OCI-LY1 (cell line): ENCODE measurements at regions not wholly inside any gene's neighbourhood (a gene's known extent, or its start where the extent isn't known, plus 50 kb on each side); places are given as distances from the start of the nearest gene placed in this dataset.

Experiments used
- H2AFZ ChIP-seq: fragments of 200-600 bp; sonication (generic), shearing (Covaris generic); 2 replicates; pipeline ENCODE4 v1.6.0; 2014; ENCODE audit warnings: antibody characterized with exemption, mild to moderate bottlenecking, low read length
- H3F3A ChIP-seq: fragments of 200-600 bp; sonication (generic), shearing (Covaris generic); 2 replicates; pipeline ENCODE4 v1.6.0; 2014; ENCODE audit warnings: mild to moderate bottlenecking, antibody characterized with exemption, low read length, moderate library complexity; ENCODE audit not compliant: insufficient read depth
- H3K27ac ChIP-seq: fragments of 200-600 bp; sonication (generic); 2 replicates; pipeline ENCODE4 v1.5.1; 2014; ENCODE audit warnings: low read length, mixed run types, mild to moderate bottlenecking, low read depth; ENCODE audit not compliant: poor library complexity, severe bottlenecking
- H3K27me3 ChIP-seq: fragments of 200-600 bp; sonication (generic); 2 replicates; pipeline ENCODE4 v1.6.0; 2014; ENCODE audit warnings: antibody characterized with exemption, mild to moderate bottlenecking, low read length, moderate library complexity; ENCODE audit not compliant: insufficient read depth
- H3K36me3 ChIP-seq: fragments of 200-600 bp; sonication (generic); 2 replicates; pipeline ENCODE4 v1.6.1; 2014; ENCODE audit warnings: mild to moderate bottlenecking, antibody characterized with exemption, low read length, moderate library complexity, mixed read lengths; ENCODE audit not compliant: insufficient read depth
- H3K4me1 ChIP-seq: fragments of 200-600 bp; sonication (generic); 2 replicates; pipeline ENCODE4 v1.5.1; 2014; ENCODE audit warnings: mild to moderate bottlenecking, low read length, moderate library complexity; ENCODE audit not compliant: insufficient read depth, severe bottlenecking
- H3K4me2 ChIP-seq: fragments of 200-600 bp; sonication (generic), shearing (Covaris generic); 2 replicates; pipeline ENCODE4 v1.6.1; 2014; ENCODE audit warnings: low read length
- H3K4me3 ChIP-seq: fragments of 200-600 bp; sonication (generic); 2 replicates; pipeline ENCODE4 v1.5.1; 2014; ENCODE audit warnings: low read length, low read depth, mild to moderate bottlenecking, mixed read lengths; ENCODE audit not compliant: poor library complexity, severe bottlenecking
- H3K79me2 ChIP-seq: fragments of 200-600 bp; shearing (Covaris generic); 2 replicates; pipeline ENCODE4 v1.6.1; 2016; ENCODE audit warnings: mixed run types, low read length, mixed read lengths; ENCODE audit not compliant: insufficient read depth
- H3K9ac ChIP-seq: fragments of 200-600 bp; sonication (generic), shearing (Covaris generic); 2 replicates; pipeline ENCODE4 v1.6.1; 2014; ENCODE audit warnings: mild to moderate bottlenecking, low read length, mixed read lengths
- H3K9me2 ChIP-seq: fragments of 200-600 bp; sonication (generic), shearing (Covaris generic); 2 replicates; pipeline ENCODE4 v1.6.1; 2014; ENCODE audit warnings: low read depth, mild to moderate bottlenecking, low read length, mixed read lengths
- H3K9me3 ChIP-seq: fragments of 200-600 bp; shearing (Covaris generic); 2 replicates; pipeline ENCODE4 v1.6.1; 2014; ENCODE audit warnings: low read length, mixed read lengths
- H4K20me1 ChIP-seq: fragments of 200-600 bp; sonication (generic), shearing (Covaris generic); 2 replicates; pipeline ENCODE4 v1.6.0; 2016; ENCODE audit warnings: mild to moderate bottlenecking, low read length; ENCODE audit not compliant: insufficient read depth
- EZH2 ChIP-seq: fragments of 200-600 bp; sonication (generic), shearing (Covaris generic); IDR thresholded peaks from 2 replicates; pipeline ENCODE4 v1.8.0; 2017; ENCODE audit warnings: borderline replicate concordance, mixed run types, mild to moderate bottlenecking, antibody characterized with exemption, low read length, moderate library complexity, mixed read lengths
- TF ChIP-seq, protein P1 (sequence below): fragments of 200-600 bp; sonication (generic), shearing (Covaris generic); IDR thresholded peaks from 2 replicates; pipeline ENCODE4 v1.5.1; 2017; ENCODE audit warnings: mild to moderate bottlenecking, antibody characterized with exemption, low read length, moderate library complexity, mixed read lengths

DNA sequence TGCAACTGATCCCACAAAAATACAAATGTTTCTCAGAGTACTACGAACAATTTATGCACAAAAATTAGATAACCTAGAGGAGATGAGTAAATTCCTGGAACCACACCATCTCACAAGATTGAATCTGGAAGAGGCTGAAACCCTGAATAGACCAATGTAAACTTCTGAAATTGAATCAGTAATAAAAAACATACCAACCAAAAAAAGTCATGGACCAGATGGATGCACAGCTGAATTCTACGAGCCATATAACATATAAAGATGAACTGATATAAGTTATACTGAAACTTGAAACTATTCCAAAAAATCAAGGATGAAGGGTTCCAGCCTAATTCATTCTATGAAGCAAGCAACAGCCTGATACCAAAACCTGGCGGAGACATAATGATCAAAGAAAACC, 336.3 kb downstream of the PYDC2 start:
- Histone ChIP-seq H3K27ac (no peak overlapping the region), H3K4me1 (no peaks in the 10 kb centered on the region), H3K4me3 (no peak overlapping the region), H3F3A (no peaks in the 10 kb centered on the region), H4K20me1 (no peaks in the 10 kb centered on the region), H3K79me2 (no peaks in the 10 kb centered on the region), H3K9me3 (no peaks in the 10 kb centered on the region), H3K4me2 (no peak overlapping the region), H2AFZ (no peak overlapping the region), H3K27me3 (no peaks in the 10 kb centered on the region), H3K9me2 (no peaks in the 10 kb centered on the region; the same call in none of the 2 replicates), H3K36me3 (no peaks in the 10 kb centered on the region), H3K9ac (no peak overlapping the region)
- TF ChIP-seq EZH2, result no peak
- TF ChIP-seq, protein P1, sequence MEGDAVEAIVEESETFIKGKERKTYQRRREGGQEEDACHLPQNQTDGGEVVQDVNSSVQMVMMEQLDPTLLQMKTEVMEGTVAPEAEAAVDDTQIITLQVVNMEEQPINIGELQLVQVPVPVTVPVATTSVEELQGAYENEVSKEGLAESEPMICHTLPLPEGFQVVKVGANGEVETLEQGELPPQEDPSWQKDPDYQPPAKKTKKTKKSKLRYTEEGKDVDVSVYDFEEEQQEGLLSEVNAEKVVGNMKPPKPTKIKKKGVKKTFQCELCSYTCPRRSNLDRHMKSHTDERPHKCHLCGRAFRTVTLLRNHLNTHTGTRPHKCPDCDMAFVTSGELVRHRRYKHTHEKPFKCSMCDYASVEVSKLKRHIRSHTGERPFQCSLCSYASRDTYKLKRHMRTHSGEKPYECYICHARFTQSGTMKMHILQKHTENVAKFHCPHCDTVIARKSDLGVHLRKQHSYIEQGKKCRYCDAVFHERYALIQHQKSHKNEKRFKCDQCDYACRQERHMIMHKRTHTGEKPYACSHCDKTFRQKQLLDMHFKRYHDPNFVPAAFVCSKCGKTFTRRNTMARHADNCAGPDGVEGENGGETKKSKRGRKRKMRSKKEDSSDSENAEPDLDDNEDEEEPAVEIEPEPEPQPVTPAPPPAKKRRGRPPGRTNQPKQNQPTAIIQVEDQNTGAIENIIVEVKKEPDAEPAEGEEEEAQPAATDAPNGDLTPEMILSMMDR, result no peak

DNA sequence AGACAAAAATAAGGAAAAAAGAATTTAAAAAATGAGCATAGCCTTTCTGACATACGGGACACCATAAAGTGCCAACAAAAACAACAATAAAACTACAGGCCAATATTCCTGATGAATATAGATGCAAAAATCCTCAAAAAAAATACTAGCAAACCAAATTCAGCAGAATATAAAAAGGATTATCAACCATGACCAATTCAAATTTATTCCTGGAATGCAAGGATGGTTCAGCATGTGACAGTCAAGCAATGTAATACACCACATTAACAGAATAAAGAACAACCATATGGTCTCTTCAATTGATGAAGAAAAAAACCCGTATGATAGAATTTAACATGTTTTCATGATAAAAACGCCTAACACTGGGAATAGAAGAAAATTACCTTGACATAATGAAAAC, 341.7 kb downstream of the PYDC2 start:
- H3F3A ChIP-seq, result no peaks in the 10 kb centered on the region

DNA sequence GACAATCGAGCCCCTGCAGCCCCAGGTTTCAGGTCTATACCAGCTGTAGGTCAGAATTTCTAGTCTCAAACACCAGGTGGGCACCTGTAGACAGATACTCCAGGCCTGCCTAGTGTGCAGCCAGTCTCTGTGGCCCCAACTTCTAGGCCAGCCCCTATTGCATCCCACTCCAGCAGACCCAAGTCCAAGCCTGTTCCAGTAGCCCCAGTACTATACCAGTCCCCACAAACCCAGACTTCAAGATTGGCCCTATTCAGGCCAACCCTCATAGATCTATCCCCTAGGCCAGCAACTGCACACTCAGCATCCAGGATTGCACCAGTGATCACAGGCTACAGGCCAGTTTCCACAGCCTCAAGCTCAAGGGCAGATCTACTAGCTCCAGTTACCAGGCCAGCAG, 344.0 kb downstream of the PYDC2 start:
- Histone ChIP-seq H3K9ac (no peak overlapping the region), H3K4me2 (no peak overlapping the region), H3F3A (no peaks in the 10 kb centered on the region), H3K79me2 (no peaks in the 10 kb centered on the region), H3K4me3 (no peak overlapping the region), H4K20me1 (no peaks in the 10 kb centered on the region), H3K4me1 (no peaks in the 10 kb centered on the region), H3K9me2 (peaks cover 3% of the 10 kb centered on the region; the same call in 1 of the 2 replicates), H3K27ac (no peak overlapping the region), H3K9me3 (0 out of 2 replicates have a peak, but pooled peaks cover 3% of the 10 kb centered on the region), H3K27me3 (no peaks in the 10 kb centered on the region), H3K36me3 (no peaks in the 10 kb centered on the region), H2AFZ (no peak overlapping the region)
- TF ChIP-seq, protein P1, result no peak
- TF ChIP-seq EZH2, result no peak

More for the DNA sequence above, 341.7 kb downstream of the PYDC2 start:
- no peaks in the 10 kb centered on the region for H3K27me3 ChIP-seq
- H3K79me2 ChIP-seq, result no peaks in the 10 kb centered on the region
- no peak overlapping the region for H3K4me2 ChIP-seq
- H4K20me1 ChIP-seq, result no peaks in the 10 kb centered on the region
- TF ChIP-seq, protein P1, result no peak
- no peak for TF ChIP-seq EZH2
- no peak overlapping the region for H3K27ac ChIP-seq
- no peaks in the 10 kb centered on the region for H3K36me3 ChIP-seq
- H3K9me3 ChIP-seq, result 0 out of 2 replicates have a peak, but pooled peaks cover 3% of the 10 kb centered on the region
- H3K4me1 ChIP-seq, result no peaks in the 10 kb centered on the region
- H3K9ac ChIP-seq, result no peak overlapping the region
- H2AFZ ChIP-seq, result no peak overlapping the region
- peaks cover 3% of the 10 kb centered on the region; the same call in 1 of the 2 replicates for H3K9me2 ChIP-seq
- H3K4me3 ChIP-seq, result no peak overlapping the region
